GM18951 (cell line): ENCODE measurements at regions not wholly inside any gene's neighbourhood (a gene's known extent, or its start where the extent isn't known, plus 50 kb on each side); places are given as distances from the start of the nearest gene placed in this dataset.
"Not testable (repeated sequence)": the region's sequence is repeated elsewhere in the genome, so short reads cannot be mapped to it uniquely, and the experiment has no call there.

ENCODE experiments used
- POLR2A ChIP-seq: IDR thresholded peaks from 4 replicates; pipeline ENCODE4 v1.6.1; 2011; ENCODE audit warnings: mild to moderate bottlenecking; ENCODE audit not compliant: insufficient read length, insufficient read depth; ENCODE audit errors: extremely low read depth
- in situ Hi-C: fragments of 300-500 bp; cut with MboI; formaldehyde crosslinking; loops from one replicate; pipeline ENCODE4 v1.12.0; 2022; ENCODE audit warnings: low sequenced_read_pairs, mixed read lengths, inconsistent platforms; ENCODE audit not compliant: unreplicated experiment

DNA sequence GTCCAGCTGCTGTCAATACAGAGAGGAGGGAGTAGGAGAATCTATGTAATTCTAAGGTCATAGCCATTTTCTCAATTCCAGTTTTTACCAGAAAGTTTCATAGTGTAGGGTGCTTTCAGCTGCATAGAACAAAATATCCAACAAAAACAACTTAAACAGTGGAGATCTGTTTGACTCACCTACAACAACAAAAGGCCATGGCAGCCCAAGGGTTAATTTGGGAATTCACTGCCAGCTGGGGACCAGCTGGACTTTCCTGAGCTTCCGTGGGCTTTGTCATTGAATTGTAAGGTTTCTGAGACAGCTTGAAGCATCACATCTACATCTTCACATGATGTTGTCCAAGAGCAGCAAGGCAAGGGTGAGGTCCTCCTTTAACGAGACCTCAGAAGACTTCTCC is 512.7 kb downstream of the IRS1 start:
- no peak for TF ChIP-seq POLR2A
- in situ Hi-C loops = no loop called here

DNA sequence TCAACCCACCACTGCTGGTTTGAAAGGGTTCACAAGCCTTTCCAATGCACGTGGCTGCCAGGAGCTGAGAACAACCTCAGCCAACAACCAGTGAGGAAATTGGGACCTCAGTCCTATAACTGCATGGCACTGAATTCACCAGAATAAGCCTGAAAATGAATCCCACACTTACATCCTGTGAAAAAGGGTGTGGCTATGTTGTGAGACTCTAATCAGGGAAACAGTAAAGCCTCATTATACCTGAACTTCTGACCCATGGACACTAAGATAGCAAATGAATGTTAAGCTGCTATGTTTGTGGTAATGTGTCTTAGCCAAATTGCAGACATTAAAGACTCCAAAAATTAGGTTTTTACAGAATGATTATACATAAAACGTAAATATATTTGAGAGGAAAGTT is 515.8 kb downstream of the IRS1 start:
- no peak for TF ChIP-seq POLR2A
- in situ Hi-C loops = no loop called here

DNA sequence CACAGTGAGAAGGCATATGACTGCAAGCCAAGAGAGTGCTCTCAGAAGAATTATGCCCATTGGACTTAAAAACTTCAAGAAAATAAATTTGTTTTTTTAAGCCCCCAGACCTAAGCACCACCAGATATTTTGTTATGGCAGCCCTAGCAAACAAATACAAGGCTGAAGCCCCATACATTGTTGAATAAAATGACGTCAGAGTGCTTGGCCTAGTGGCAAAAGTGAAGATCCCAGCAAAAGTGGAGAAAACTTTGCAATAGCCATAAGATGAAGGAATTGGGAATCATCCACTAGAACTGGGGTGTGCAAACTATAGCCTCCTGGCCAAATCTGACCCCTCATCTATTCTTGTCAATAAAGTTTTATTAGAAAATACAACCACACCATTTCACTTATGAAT is 517.5 kb downstream of the IRS1 start:
- in situ Hi-C loops = no loop called here
- TF ChIP-seq POLR2A = no peak

DNA sequence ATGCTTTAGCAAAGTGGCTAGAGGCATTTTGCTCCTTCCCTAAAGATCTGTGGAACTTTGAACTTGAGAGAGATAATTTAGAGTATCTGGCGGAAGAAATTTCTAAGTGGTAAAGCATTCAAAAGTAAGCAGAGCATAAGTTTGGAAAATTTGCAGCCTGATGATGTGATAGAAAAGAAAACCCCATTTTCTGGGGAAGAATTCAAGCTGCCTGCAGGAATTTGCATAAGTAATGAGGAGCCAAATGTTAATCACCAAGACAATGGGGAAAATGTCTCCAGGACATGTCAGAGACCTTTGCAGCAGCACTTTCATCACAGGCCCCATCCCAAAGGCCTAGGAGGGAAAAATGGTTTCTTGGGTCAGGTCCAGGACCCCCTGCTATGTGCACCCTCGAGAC is 519.5 kb downstream of the IRS1 start:
- in situ Hi-C loops = not testable (repeated sequence)

DNA sequence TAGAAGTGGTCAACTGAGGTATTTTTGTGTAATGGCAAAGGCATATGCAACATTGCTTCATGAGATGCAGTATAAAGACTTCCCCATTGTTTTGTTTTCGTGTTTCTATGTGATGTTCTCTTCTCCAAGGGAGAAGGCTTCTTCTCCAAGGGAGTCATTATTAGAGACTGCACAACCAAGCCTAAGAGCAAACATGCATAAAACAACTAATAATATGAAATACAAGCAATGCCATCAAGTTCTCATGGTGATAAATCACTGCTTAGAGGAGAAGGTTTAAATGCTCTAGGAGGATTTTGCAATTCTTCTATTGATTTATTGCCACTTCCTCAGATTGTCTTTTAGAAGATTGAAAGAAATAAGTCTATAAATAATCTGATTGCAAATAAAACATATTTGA is 524.4 kb downstream of the IRS1 start:
- in situ Hi-C loops = no loop called here

DNA sequence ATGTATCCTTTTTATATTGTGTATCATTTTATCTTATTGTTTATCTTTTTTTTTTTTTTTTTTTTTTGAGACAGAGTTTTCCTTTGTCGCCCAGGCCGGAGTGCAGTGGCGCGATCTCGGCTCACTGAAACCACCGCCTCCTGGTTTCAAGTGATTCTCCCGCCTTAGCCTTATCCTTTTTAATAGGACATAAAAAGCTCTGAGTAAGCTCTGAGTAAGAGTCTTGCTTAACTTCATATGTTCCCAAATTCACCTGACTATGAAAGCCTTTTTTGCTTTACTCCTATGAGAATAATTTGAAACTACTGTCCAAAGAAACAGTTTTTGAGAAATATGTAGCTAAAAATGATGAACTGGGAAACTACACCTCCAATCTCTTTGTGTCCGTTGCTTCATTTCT is 525.5 kb downstream of the IRS1 start:
- in situ Hi-C loops = no loop called here
- no peak for TF ChIP-seq POLR2A

More for the DNA sequence above, 524.4 kb downstream of the IRS1 start:
- no peak for TF ChIP-seq POLR2A

- no peak for TF ChIP-seq POLR2A
- in situ Hi-C loops = no loop called here
These were observed 526.2 kb downstream of the IRS1 start for GRCh38 chr2:226273440-226273839.

DNA sequence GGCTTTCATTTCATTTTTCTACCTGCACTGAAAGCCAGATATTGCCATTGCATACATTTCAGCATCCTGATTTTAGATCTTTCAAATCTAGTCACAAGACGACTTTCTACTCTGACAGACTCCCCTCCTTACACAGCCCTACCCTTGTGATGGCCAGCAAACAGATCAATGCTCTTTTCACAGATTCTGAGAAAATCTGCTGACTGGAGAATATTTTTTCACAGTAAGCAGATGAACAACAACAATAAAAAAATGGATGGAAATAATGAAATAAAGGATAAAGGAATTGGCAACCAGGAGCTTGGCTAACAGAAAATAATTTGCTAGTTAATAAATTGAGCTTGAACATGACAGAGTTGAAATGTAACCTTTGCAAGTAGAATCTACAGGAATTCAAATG is 527.2 kb downstream of the IRS1 start:
- in situ Hi-C loops = no loop called here
- TF ChIP-seq POLR2A = no peak

- no peak for TF ChIP-seq POLR2A
- in situ Hi-C loops = no loop called here
These were observed 529.1 kb downstream of the IRS1 start for GRCh38 chr2:226270285-226271058.

- in situ Hi-C loops = no loop called here
These were observed 531.9 kb downstream of the IRS1 start for GRCh38 chr2:226267516-226268289.

DNA sequence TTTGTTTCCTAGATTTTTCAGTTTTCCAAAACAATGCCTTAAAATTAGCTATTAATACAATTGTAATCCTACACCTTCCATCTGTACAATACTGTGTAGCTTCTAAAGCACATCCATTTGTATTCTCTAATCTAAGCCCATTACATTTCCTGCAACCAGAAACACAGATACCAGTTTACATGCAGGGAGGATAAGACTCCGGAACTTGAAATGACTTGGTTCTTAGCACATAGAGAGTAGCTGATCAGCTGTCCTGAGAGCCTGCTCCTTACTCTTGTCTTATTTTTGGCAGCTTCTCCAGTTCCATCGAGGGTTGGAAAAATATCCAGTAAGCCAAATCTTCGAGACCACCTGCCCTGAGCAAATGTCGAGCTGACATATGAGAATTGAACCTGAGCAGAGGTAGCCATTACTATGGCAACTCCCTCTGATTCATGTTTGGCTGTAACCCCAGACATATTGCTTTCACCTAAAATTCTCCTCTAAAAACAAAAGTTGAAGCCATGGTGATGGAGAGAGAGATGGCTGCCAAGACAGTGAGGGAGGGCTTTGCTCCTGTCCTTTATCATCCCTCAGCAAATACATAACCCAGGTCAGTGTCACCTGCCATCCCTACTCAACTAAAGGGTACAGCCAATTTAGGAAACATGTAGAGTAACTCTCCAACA is 542.8 kb downstream of the IRS1 start:
- no peak for TF ChIP-seq POLR2A
- in situ Hi-C loops = no loop called here

More at GRCh38 chr2:226267516-226268289, 531.9 kb downstream of the IRS1 start:
- no peak for TF ChIP-seq POLR2A

DNA sequence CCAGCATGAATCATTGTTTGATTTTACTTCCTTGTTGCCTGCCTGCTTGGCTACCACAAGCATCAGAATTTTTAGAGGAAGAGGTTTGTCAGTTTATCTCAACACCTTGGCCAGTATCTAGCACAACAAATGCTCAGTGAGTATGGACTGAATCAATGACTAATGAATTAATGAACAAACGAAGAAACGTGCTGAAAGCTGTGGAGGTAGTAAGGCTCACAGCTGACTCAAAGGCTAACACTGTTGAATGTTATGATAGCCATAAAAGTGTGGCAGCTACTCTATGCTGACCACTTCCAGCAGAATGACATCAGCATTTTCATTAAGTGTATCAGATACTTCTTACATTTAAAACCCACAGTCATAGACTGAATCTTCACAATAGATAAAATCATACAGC is 543.4 kb downstream of the IRS1 start:
- no peak for TF ChIP-seq POLR2A
- in situ Hi-C loops = no loop called here

- in situ Hi-C loops = no loop called here
- no peak for TF ChIP-seq POLR2A
These were observed 548.0 kb downstream of the IRS1 start for GRCh38 chr2:226251661-226252060.

DNA sequence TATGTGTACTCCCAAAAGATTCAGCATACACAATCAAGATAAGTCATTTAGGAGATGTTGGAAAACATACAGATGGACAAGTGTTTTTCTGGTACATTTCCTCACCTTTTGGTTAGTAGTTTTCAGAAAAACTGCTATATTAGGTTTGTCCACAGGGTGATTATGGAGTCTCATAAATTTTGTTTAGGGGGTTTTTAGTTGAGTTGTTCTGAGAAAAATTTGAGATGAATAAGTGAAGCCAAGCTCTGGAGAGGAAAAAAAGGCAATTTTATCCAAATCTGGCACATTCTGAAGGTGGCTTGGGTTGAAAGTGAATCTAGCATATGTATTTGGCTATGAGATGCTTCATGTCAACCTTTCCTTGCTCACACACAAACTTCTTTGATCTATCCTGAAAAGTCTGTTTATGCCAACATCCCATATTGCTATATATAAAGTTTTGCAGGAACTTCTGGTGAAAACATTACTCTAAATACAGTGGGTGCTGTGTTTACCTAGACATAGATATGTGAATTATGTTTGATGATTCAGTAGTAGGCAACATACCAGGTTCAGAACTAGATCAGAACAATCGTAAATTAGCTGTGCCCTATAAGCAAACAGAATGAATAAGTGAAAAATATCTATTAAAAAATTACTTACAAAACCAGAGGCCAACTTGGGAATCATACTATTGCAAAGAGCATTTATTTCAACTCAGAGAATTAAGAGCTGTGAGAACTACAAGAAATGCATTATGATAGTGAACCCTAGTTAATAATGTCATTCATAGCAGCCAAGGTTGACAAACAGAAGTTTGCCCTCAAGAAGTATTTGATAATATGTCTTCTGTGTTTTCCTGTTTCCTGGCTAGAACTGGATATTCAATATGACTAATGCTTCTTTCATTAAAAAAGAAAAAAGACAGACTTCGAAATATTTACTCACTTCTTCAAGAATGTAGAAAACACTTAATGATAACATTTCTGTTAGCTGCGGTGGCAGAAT is 552.0 kb downstream of the IRS1 start:
- in situ Hi-C loops = no loop called here
- no peak for TF ChIP-seq POLR2A
